Right lobe of liver (tissue), 4 donors: ENCODE measurements at regions not wholly inside any gene's neighbourhood (a gene's known extent, or its start where the extent isn't known, plus 50 kb on each side); places are given as distances from the start of the nearest gene placed in this dataset.

Source experiments
- POLR2A ChIP-seq: fragments of 450-650 bp; IDR thresholded peaks from one replicate; pipeline ENCODE4 v1.6.1; 2017; ENCODE audit warnings: antibody characterized with exemption, mild to moderate bottlenecking
- TF ChIP-seq, protein P1 (sequence below), 4 donors: fragments of 200-600 bp in 3 of 4; fragments of 450-650 bp in 1 of 4; IDR thresholded peaks; one replicate each; pipeline versions ENCODE4 v1.5.1 to v1.8.0; 2016 to 2022; ENCODE audit warnings: antibody characterized with exemption in 4 of 4, mild to moderate bottlenecking in 2 of 4
- donor health status: DM: no; HTN: no; CAD: no.
- donor health status: DM: no; HTN: no; CAD: no.
- donor health status: DM: no; HTN: yes; CAD: no.

GRCh38 chr13:22276616-22277015 lies 605.7 kb downstream of the FGF9 start:
- no peak for TF ChIP-seq POLR2A
- TF ChIP-seq, protein P1, sequence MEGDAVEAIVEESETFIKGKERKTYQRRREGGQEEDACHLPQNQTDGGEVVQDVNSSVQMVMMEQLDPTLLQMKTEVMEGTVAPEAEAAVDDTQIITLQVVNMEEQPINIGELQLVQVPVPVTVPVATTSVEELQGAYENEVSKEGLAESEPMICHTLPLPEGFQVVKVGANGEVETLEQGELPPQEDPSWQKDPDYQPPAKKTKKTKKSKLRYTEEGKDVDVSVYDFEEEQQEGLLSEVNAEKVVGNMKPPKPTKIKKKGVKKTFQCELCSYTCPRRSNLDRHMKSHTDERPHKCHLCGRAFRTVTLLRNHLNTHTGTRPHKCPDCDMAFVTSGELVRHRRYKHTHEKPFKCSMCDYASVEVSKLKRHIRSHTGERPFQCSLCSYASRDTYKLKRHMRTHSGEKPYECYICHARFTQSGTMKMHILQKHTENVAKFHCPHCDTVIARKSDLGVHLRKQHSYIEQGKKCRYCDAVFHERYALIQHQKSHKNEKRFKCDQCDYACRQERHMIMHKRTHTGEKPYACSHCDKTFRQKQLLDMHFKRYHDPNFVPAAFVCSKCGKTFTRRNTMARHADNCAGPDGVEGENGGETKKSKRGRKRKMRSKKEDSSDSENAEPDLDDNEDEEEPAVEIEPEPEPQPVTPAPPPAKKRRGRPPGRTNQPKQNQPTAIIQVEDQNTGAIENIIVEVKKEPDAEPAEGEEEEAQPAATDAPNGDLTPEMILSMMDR (IDR thresholded peaks at IDR 0.05): no peak
